Thyroid gland (tissue), 4 donors: ENCODE measurements at regions not wholly inside any gene's neighbourhood (a gene's known extent, or its start where the extent isn't known, plus 50 kb on each side); places are given as distances from the start of the nearest gene placed in this dataset.

Source experiments
- CTCF ChIP-seq, 6 experiments: fragments of 200-600 bp in 3 of 6; fragments of 450-650 bp in 3 of 6; sonication (generic) in 3 of 6; IDR thresholded peaks; one replicate each; pipeline ENCODE4 v1.5.1; 2016 to 2019; ENCODE audit warnings: antibody characterized with exemption in 6 of 6, mild to moderate bottlenecking in 2 of 6, inconsistent platforms in 1 of 6, moderate library complexity in 1 of 6
- POLR2A ChIP-seq, 2 donors: fragments of 450-650 bp; IDR thresholded peaks; one replicate each; pipeline ENCODE4 v1.6.1; 2017; ENCODE audit warnings: antibody characterized with exemption in 2 of 2, mild to moderate bottlenecking in 2 of 2, moderate library complexity in 1 of 2

- no peak for TF ChIP-seq CTCF (IDR thresholded peaks at IDR 0.05)
- TF ChIP-seq POLR2A (IDR thresholded peaks at IDR 0.05) = no peak
Measured at GRCh38 chr19:28437390-28438346, 775.3 kb downstream of the UQCRFS1 start.
